Bronchial epithelial cell (primary cell): ENCODE measurements at regions not wholly inside any gene's neighbourhood (a gene's known extent, or its start where the extent isn't known, plus 50 kb on each side); places are given as distances from the start of the nearest gene placed in this dataset.

ENCODE experiments used
- DNase-seq: peaks from one replicate; pipeline ENCODE4 v3.0.0-alpha.2; 2010; ENCODE audit warnings: low read depth
- FAIRE-seq: peaks from 2 replicates; lab custom pipeline; 2011; peaks lifted over from hg19 to GRCh38; lab: Jason Lieb, UNC
- H3K27me3 ChIP-seq: 2 replicates; pipeline ENCODE4 v1.5.1; 2011; ENCODE audit warnings: low read length; ENCODE audit not compliant: control insufficient read depth, insufficient read depth
- H3K36me3 ChIP-seq: 2 replicates; pipeline ENCODE4 v1.5.1; 2011; ENCODE audit warnings: low read length; ENCODE audit not compliant: control insufficient read depth, insufficient read depth
- H3K4me3 ChIP-seq: 2 replicates; pipeline ENCODE4 v1.5.1; 2011; ENCODE audit warnings: mild to moderate bottlenecking, low read depth, low read length, control low read depth
- TF ChIP-seq, protein P1 (sequence below): IDR thresholded peaks from 2 replicates; pipeline ENCODE4 v1.5.1; 2011; ENCODE audit warnings: mild to moderate bottlenecking, moderate library complexity, low read length, control low read depth, inconsistent platforms; ENCODE audit not compliant: insufficient read depth, severe bottlenecking

DNA sequence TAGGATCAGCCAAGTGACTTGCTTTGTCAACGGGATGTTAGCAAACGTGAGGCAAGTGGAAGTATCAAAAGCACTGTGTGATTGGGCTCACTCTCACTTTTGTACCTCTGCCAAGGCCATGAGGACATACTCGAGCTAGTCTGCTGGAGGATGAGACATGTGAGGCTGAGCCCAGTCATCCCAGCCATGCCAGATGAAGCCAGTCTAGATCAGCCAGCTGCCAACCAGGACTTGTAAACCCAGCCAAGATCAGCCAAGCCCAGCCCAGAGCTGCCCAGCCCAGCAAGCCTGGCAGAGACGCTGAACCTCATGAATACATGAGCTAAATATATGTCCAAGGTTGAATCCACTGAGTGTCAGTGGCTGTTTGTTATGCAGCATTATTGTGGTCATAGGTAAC, 369.7 kb downstream of the MN1 start:
- FAIRE-seq (peak; percentile 52), DNase-seq (no peak)
- no peaks in the 10 kb centered on the region for H3K27me3 ChIP-seq
- H3K36me3 ChIP-seq: no peaks in the 10 kb centered on the region
- no peak overlapping the region for H3K4me3 ChIP-seq
- TF ChIP-seq, protein P1, sequence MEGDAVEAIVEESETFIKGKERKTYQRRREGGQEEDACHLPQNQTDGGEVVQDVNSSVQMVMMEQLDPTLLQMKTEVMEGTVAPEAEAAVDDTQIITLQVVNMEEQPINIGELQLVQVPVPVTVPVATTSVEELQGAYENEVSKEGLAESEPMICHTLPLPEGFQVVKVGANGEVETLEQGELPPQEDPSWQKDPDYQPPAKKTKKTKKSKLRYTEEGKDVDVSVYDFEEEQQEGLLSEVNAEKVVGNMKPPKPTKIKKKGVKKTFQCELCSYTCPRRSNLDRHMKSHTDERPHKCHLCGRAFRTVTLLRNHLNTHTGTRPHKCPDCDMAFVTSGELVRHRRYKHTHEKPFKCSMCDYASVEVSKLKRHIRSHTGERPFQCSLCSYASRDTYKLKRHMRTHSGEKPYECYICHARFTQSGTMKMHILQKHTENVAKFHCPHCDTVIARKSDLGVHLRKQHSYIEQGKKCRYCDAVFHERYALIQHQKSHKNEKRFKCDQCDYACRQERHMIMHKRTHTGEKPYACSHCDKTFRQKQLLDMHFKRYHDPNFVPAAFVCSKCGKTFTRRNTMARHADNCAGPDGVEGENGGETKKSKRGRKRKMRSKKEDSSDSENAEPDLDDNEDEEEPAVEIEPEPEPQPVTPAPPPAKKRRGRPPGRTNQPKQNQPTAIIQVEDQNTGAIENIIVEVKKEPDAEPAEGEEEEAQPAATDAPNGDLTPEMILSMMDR: no peak

DNA sequence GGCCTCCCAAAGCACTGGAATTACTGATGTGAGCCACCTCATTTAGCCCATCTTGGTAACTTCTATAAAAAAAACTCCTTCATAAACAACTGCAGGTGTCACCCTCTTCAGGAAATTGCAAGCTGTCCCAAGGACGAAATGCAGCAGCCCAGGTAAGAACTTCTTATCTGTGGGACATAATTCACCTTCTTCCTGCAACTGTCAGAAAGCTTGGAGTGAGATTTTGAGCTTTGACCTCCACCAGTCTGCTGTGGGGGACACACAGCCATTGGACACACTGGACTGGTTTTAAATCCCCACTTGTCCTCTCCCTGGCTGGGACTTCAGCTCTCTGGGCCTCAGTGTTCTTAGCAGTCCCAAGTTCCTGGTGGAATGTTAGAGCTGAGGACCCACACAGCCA, 368.5 kb downstream of the MN1 start:
- Histone ChIP-seq H3K36me3 (no peaks in the 10 kb centered on the region), H3K27me3 (no peaks in the 10 kb centered on the region), H3K4me3 (no peak overlapping the region)
- DNase-seq: no peak
- FAIRE-seq: peak; percentile 58
- TF ChIP-seq, protein P1: no peak

DNA sequence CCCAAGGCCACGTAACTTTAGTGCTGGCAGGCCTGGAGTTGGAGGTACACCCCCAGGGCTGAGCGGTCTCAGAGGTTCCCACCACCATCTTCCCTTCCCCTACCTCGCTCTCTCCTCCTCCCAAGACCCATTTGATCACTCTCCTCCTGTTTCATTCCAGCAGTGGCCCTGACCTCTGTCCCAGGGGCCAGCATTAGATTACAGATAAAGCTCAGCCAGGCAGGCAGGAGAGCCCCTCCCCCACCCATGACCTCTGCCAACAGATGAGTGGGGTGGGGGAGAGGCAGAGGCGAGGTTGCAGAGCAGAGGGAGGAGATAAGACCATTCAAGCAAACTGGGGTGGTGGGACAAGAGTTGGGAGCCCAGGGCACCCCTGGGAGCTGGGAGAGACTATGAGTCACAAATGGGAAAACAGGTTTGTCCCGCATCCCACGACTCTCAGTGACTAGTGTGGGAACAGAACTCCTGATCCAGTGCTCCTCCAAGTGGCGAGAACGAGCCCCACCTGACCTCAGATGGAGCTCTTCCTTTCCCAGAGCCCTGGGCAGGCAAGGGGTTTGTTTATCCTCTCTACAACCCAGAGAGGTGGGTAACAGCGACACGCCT, 367.9 kb downstream of the MN1 start:
- DNase-seq: peak; percentile 59
- Histone ChIP-seq H3K27me3 (no peaks in the 10 kb centered on the region), H3K36me3 (no peaks in the 10 kb centered on the region), H3K4me3 (no peak overlapping the region)
- FAIRE-seq: no peak
- TF ChIP-seq, protein P1: no peak

DNA sequence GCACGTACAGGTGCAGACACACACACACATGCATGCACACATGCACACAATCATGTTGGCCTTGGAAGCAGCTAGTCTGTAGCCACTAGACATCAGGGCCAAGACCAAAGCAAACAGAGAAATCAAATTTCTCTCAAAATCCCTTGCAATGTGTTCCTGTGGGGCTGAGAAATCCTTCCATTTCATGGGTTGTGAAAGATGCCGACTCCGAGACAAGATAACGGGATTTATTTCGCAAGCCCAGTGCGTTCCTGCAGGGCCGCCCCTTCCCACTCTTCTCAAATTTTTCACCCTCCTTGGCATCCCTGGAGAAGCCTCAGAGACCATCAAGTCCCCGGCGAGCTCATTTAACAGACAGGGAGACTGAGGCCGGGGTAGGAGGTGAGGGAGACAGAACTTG, 366.7 kb downstream of the MN1 start:
- Histone ChIP-seq H3K27me3 (no peaks in the 10 kb centered on the region), H3K4me3 (no peak overlapping the region), H3K36me3 (no peaks in the 10 kb centered on the region)
- peak; percentile 23 for FAIRE-seq
- TF ChIP-seq, protein P1: no peak
- DNase-seq: no peak

DNA sequence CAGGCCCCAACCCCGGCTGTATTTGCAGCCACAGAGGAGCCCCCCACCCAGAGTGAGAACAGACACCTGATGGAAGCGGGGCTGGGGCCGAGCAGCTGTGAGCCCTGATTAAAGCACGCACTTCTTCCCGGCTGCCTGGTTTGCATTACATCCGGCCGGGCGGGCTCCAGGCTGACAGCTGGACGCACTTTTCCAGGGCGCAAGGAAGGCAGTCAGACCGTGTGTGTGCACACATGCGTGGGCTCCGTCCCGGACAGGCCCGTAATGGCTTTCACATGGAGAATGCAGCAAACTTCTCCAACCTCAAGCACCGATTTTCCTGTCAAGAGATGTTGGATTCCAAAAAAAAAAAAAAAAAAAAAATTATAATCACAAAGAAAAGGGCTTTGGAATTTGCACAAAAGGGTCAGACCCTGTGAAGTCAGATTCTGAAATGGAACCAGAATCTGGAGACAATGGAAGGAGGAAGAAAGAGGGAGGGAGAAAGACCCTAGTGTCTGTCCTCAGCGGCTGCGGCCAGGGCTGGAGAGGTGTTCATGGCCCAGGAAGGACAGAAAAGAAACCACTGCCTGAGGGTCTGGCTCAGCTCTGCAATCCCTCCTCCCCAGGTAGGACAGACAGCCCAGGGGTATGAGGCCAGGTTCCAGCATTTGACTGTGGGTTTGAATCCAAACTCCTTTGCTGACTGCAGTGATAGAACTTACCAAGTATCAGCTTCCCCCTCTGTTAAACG, 365.5 kb downstream of the MN1 start:
- DNase-seq (peak; percentile 33), FAIRE-seq (no peak)
- H3K4me3 ChIP-seq: no peak overlapping the region
- TF ChIP-seq, protein P1: no peak
- no peaks in the 10 kb centered on the region for H3K27me3 ChIP-seq
- H3K36me3 ChIP-seq: no peaks in the 10 kb centered on the region
